ENCODE measurements at regions not wholly inside any gene's neighbourhood (a gene's known extent, or its start where the extent isn't known, plus 50 kb on each side); places are given as distances from the start of the nearest gene placed in this dataset.

- Histone ChIP-seq H3K9me3 (ENCODE audit: low read length) (no peaks in the 10 kb centered on the region), H3K4me1 (ENCODE audit: low read length) (peaks cover 16% of the 10 kb centered on the region), H3K27ac (ENCODE audit: low read length) (no peak overlapping the region), H2AFZ (ENCODE audit: low read length) (no peak overlapping the region), H3K9ac (ENCODE audit: low read length) (no peak overlapping the region), H4K20me1 (ENCODE audit: insufficient read depth, low read depth, low read length) (no peaks in the 10 kb centered on the region), H3K9me2 (replicated peaks; ENCODE audit: insufficient read depth, low read length) (no peaks in the 10 kb centered on the region), H3K36me3 (ENCODE audit: insufficient read depth, low read length) (no peaks in the 10 kb centered on the region), H3K4me3 (ENCODE audit: low read length) (no peak overlapping the region), H3K4me2 (ENCODE audit: low read depth, low read length, poor library complexity, severe bottlenecking) (no peak overlapping the region), H3K27me3 (ENCODE audit: low read length) (no peaks in the 10 kb centered on the region), H3K79me2 (ENCODE audit: low read length) (no peaks in the 10 kb centered on the region)
- DNase-seq: no peak
Observed at GRCh38 chr12:94781835-94782234, 131.5 kb upstream of the TMCC3 start.

DNA sequence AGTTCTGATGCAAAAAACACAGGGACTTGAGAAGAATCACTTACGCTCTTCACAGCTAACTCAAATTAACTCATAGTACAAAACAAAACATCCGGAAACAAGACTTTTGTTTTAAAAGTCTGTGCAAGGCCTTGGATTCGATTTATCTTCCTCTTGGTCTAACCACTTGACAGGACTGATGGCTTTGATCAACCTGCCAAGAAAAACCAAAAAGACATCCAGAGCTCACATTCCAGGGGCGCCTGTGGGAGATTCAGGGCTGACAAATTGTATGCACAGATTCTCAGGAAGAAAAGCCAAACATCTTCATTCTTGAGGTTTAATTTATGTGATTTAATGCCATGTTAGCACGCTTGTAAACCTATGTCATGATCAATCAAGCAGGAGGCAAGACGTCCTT lies 129.1 kb upstream of the TMCC3 start:
- Histone ChIP-seq H2AFZ (ENCODE audit: low read length) (no peak overlapping the region), H4K20me1 (ENCODE audit: insufficient read depth, low read depth, low read length) (no peaks in the 10 kb centered on the region), H3K79me2 (ENCODE audit: low read length) (no peaks in the 10 kb centered on the region), H3K36me3 (ENCODE audit: insufficient read depth, low read length) (no peaks in the 10 kb centered on the region), H3K27me3 (ENCODE audit: low read length) (no peaks in the 10 kb centered on the region), H3K4me3 (ENCODE audit: low read length) (no peak overlapping the region), H3K9ac (ENCODE audit: low read length) (no peak overlapping the region), H3K9me3 (ENCODE audit: low read length) (no peaks in the 10 kb centered on the region), H3K9me2 (replicated peaks; ENCODE audit: insufficient read depth, low read length) (no peaks in the 10 kb centered on the region), H3K4me1 (ENCODE audit: low read length) (peaks cover 15% of the 10 kb centered on the region), H3K27ac (ENCODE audit: low read length) (no peak overlapping the region), H3K4me2 (ENCODE audit: low read depth, low read length, poor library complexity, severe bottlenecking) (no peak overlapping the region)
- DNase-seq: no peak

DNA sequence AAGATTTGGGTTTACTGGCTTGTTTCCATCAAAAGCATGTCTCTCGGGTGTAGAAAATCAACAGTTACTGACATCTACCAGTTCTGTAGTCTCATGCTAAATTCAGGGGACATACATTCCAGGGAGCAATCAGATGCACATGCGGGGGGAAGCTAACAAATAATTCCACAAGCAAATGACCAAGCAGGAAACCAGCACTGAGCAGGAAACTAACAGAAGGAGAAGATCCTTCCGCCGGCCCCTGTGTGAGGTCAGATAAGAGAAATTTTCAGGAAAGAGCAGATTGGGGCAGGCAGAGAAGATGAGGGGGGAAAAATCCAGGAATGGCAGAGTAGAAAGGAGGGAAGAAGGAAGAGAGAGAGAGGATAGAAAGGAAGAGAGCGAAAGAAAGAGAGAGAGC lies 127.6 kb upstream of the TMCC3 start:
- Histone ChIP-seq H3K4me2 (ENCODE audit: low read depth, low read length, poor library complexity, severe bottlenecking) (no peak overlapping the region), H3K4me3 (ENCODE audit: low read length) (no peak overlapping the region), H3K9me3 (ENCODE audit: low read length) (no peaks in the 10 kb centered on the region), H3K9me2 (replicated peaks; ENCODE audit: insufficient read depth, low read length) (no peaks in the 10 kb centered on the region), H3K27me3 (ENCODE audit: low read length) (no peaks in the 10 kb centered on the region), H3K36me3 (ENCODE audit: insufficient read depth, low read length) (no peaks in the 10 kb centered on the region), H2AFZ (ENCODE audit: low read length) (no peak overlapping the region), H3K4me1 (ENCODE audit: low read length) (peaks cover 3% of the 10 kb centered on the region; the same call in 1 of the 2 replicates), H3K27ac (ENCODE audit: low read length) (no peak overlapping the region), H3K9ac (ENCODE audit: low read length) (no peak overlapping the region), H4K20me1 (ENCODE audit: insufficient read depth, low read depth, low read length) (no peaks in the 10 kb centered on the region), H3K79me2 (ENCODE audit: low read length) (no peaks in the 10 kb centered on the region)
- no peak for DNase-seq

DNA sequence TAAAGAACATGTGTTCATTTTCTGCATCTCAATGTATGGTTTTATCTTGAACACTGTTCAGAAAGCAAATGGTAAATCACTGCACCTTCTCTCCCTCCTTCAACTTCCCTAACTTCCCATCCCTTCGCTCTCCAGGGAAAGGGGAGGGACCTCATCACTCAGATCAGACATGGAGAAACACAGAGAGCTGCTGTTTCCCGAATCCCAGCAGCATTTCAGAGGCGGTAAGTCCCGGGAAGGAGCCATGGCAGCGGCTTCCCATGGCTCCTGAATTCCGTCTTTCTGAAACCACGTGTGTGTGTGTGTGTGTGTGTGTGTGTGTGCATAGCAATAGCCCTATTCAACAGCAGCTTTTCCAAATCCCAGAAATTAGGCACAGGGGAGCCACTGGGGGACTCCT lies 125.4 kb upstream of the TMCC3 start:
- Histone ChIP-seq H3K9ac (ENCODE audit: low read length) (no peak overlapping the region), H3K4me3 (ENCODE audit: low read length) (no peak overlapping the region), H3K9me2 (replicated peaks; ENCODE audit: insufficient read depth, low read length) (no peaks in the 10 kb centered on the region), H3K79me2 (ENCODE audit: low read length) (no peaks in the 10 kb centered on the region), H3K27ac (ENCODE audit: low read length) (no peak overlapping the region), H3K27me3 (ENCODE audit: low read length) (no peaks in the 10 kb centered on the region), H2AFZ (ENCODE audit: low read length) (no peak overlapping the region), H3K4me2 (ENCODE audit: low read depth, low read length, poor library complexity, severe bottlenecking) (no peak overlapping the region), H4K20me1 (ENCODE audit: insufficient read depth, low read depth, low read length) (no peaks in the 10 kb centered on the region), H3K36me3 (ENCODE audit: insufficient read depth, low read length) (no peaks in the 10 kb centered on the region), H3K4me1 (ENCODE audit: low read length) (peaks cover 6% of the 10 kb centered on the region), H3K9me3 (ENCODE audit: low read length) (no peaks in the 10 kb centered on the region)
- DNase-seq: no peak

- no peak overlapping the region for H2AFZ ChIP-seq (ENCODE audit: low read length)
- H3K9me2 ChIP-seq (replicated peaks; ENCODE audit: insufficient read depth, low read length): no peaks in the 10 kb centered on the region
- H3K4me3 ChIP-seq (ENCODE audit: low read length): no peak overlapping the region
- DNase-seq: no peak
- H3K27me3 ChIP-seq (ENCODE audit: low read length): no peaks in the 10 kb centered on the region
- H3K4me1 ChIP-seq (ENCODE audit: low read length): peaks cover 38% of the 10 kb centered on the region
- H3K9me3 ChIP-seq (ENCODE audit: low read length): no peaks in the 10 kb centered on the region
- no peaks in the 10 kb centered on the region for H4K20me1 ChIP-seq (ENCODE audit: insufficient read depth, low read depth, low read length)
- no peak overlapping the region for H3K4me2 ChIP-seq (ENCODE audit: low read depth, low read length, poor library complexity, severe bottlenecking)
- H3K27ac ChIP-seq (ENCODE audit: low read length): no peak overlapping the region
- H3K36me3 ChIP-seq (ENCODE audit: insufficient read depth, low read length): no peaks in the 10 kb centered on the region
- H3K79me2 ChIP-seq (ENCODE audit: low read length): no peaks in the 10 kb centered on the region
- no peak overlapping the region for H3K9ac ChIP-seq (ENCODE audit: low read length)
Observed at GRCh38 chr12:94771741-94772140, 121.4 kb upstream of the TMCC3 start.

- Histone ChIP-seq H3K4me2 (ENCODE audit: low read depth, low read length, poor library complexity, severe bottlenecking) (no peak overlapping the region), H3K79me2 (ENCODE audit: low read length) (no peaks in the 10 kb centered on the region), H3K27me3 (ENCODE audit: low read length) (no peaks in the 10 kb centered on the region), H4K20me1 (ENCODE audit: insufficient read depth, low read depth, low read length) (no peaks in the 10 kb centered on the region), H3K4me3 (ENCODE audit: low read length) (no peak overlapping the region), H3K9me3 (ENCODE audit: low read length) (no peaks in the 10 kb centered on the region), H3K36me3 (ENCODE audit: insufficient read depth, low read length) (no peaks in the 10 kb centered on the region), H3K27ac (ENCODE audit: low read length) (no peak overlapping the region), H2AFZ (ENCODE audit: low read length) (no peak overlapping the region), H3K9ac (ENCODE audit: low read length) (no peak overlapping the region), H3K9me2 (replicated peaks; ENCODE audit: insufficient read depth, low read length) (no peaks in the 10 kb centered on the region), H3K4me1 (ENCODE audit: low read length) (peaks cover 38% of the 10 kb centered on the region)
- no peak for DNase-seq
Observed at GRCh38 chr12:94771199-94771598, 120.8 kb upstream of the TMCC3 start.

DNA sequence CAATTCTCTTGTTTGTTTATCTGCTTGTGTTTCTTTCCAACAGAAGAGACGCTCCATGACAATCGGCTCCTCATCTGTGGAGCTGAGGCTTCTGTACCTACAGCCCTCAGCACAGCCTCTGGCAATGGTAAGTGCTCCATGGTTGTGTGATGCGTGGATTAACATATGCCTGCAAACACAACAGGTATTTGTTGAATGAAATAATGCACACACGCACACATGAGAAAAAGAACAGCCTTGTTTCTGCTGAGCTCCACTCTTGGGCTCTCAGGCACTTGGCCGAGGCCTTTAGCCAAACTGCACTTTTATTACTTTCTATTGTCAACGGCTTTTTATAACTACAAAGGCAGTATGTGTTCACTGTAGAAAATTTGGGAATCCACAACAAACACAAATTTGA lies 120.4 kb upstream of the TMCC3 start:
- Histone ChIP-seq H3K36me3 (ENCODE audit: insufficient read depth, low read length) (no peaks in the 10 kb centered on the region), H3K27me3 (ENCODE audit: low read length) (no peaks in the 10 kb centered on the region), H3K4me1 (ENCODE audit: low read length) (peaks cover 38% of the 10 kb centered on the region), H3K9ac (ENCODE audit: low read length) (no peak overlapping the region), H3K79me2 (ENCODE audit: low read length) (no peaks in the 10 kb centered on the region), H3K27ac (ENCODE audit: low read length) (no peak overlapping the region; the same call in 1 of the 2 replicates), H3K4me2 (ENCODE audit: low read depth, low read length, poor library complexity, severe bottlenecking) (no peak overlapping the region), H3K4me3 (ENCODE audit: low read length) (no peak overlapping the region), H3K9me2 (replicated peaks; ENCODE audit: insufficient read depth, low read length) (no peaks in the 10 kb centered on the region), H2AFZ (ENCODE audit: low read length) (no peak overlapping the region), H4K20me1 (ENCODE audit: insufficient read depth, low read depth, low read length) (no peaks in the 10 kb centered on the region), H3K9me3 (ENCODE audit: low read length) (no peaks in the 10 kb centered on the region)
- no peak for DNase-seq

- peak overlapping the region; percentile 62 for H3K4me3 ChIP-seq (ENCODE audit: low read length)
- no peaks in the 10 kb centered on the region for H3K27me3 ChIP-seq (ENCODE audit: low read length)
- no peaks in the 10 kb centered on the region for H3K9me3 ChIP-seq (ENCODE audit: low read length)
- peak; percentile 78 for DNase-seq
- H3K36me3 ChIP-seq (ENCODE audit: insufficient read depth, low read length): no peaks in the 10 kb centered on the region
- no peaks in the 10 kb centered on the region for H3K9me2 ChIP-seq (replicated peaks; ENCODE audit: insufficient read depth, low read length)
- peaks cover 38% of the 10 kb centered on the region for H3K4me1 ChIP-seq (ENCODE audit: low read length)
- no peaks in the 10 kb centered on the region for H4K20me1 ChIP-seq (ENCODE audit: insufficient read depth, low read depth, low read length)
- H2AFZ ChIP-seq (ENCODE audit: low read length): 0 out of 2 replicates have a peak overlapping the region, but pooled peaks have one; percentile 31
- H3K9ac ChIP-seq (ENCODE audit: low read length): peak overlapping the region; percentile 63
- no peaks in the 10 kb centered on the region for H3K79me2 ChIP-seq (ENCODE audit: low read length)
- peak overlapping the region; percentile 76 for H3K4me2 ChIP-seq (ENCODE audit: low read depth, low read length, poor library complexity, severe bottlenecking)
- H3K27ac ChIP-seq (ENCODE audit: low read length): peak overlapping the region; percentile 96
Observed at GRCh38 chr12:94769776-94770759, 119.7 kb upstream of the TMCC3 start.
